GM12874 (cell line): ENCODE measurements at regions not wholly inside any gene's neighbourhood (a gene's known extent, or its start where the extent isn't known, plus 50 kb on each side); places are given as distances from the start of the nearest gene placed in this dataset.

Source experiments
- CTCF ChIP-seq: IDR thresholded peaks from 2 replicates; pipeline ENCODE4 v1.5.1; 2011; ENCODE audit warnings: low read depth, mild to moderate bottlenecking, control low read depth, low read length, moderate library complexity; ENCODE audit not compliant: insufficient read depth

GRCh38 chr5:86465052-86465838, 152.5 kb upstream of the COX7C start:
- TF ChIP-seq CTCF: no peak

- no peak for TF ChIP-seq CTCF
Measured at GRCh38 chr5:86482008-86482407, 135.7 kb upstream of the COX7C start.

GRCh38 chr5:86493777-86494176, 124.0 kb upstream of the COX7C start:
- no peak for TF ChIP-seq CTCF

GRCh38 chr5:86500947-86501346, 116.8 kb upstream of the COX7C start:
- TF ChIP-seq CTCF: no peak

GRCh38 chr5:86507574-86507973, 110.2 kb upstream of the COX7C start:
- TF ChIP-seq CTCF: no peak

- TF ChIP-seq CTCF: no peak
Measured at GRCh38 chr5:86523718-86524117, 94.0 kb upstream of the COX7C start.

- TF ChIP-seq CTCF: no peak
Measured at GRCh38 chr5:86525622-86526021, 92.1 kb upstream of the COX7C start.
